ENCODE measurements at regions not wholly inside any gene's neighbourhood (a gene's known extent, or its start where the extent isn't known, plus 50 kb on each side); places are given as distances from the start of the nearest gene placed in this dataset.
"Not testable (repeated sequence)": the region's sequence is repeated elsewhere in the genome, so short reads cannot be mapped to it uniquely, and the experiment has no call there.

DNA sequence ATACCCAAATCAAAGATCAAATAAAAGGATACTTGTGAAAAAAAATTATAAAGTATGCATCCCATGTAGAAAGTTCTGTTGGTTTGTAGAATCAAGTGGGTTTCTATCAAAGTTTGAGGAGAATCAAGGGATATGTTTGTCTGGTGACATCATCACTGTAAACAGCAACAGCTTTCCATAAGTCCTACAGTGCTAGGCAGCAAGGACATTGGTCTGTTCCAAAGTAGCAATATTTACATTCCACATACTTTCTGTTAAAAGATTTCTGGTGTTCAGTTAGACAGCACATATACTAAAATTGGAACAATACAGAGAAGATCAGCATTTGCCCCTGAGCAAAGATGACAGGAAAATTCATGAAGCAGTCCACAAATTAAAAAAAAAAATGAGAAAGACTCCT is 683.9 kb downstream of the XPNPEP1 start:
- no peak overlapping the region for H3K4me3 ChIP-seq (ENCODE audit: low read depth, low read length, poor library complexity, severe bottlenecking)
- no peak overlapping the region for H3K27ac ChIP-seq (ENCODE audit: low read depth, low read length, poor library complexity, severe bottlenecking)
- no peaks in the 10 kb centered on the region for H3K79me2 ChIP-seq (ENCODE audit: insufficient read depth, low read depth, low read length)
- no peak for DNase-seq (ENCODE audit: low spot score)
- no peaks in the 10 kb centered on the region for H3K9me2 ChIP-seq (ENCODE audit: insufficient read depth, low read length)
- H3K4me1 ChIP-seq (ENCODE audit: insufficient read depth, low read length, poor library complexity, severe bottlenecking), result no peaks in the 10 kb centered on the region
- H3K9me3 ChIP-seq (ENCODE audit: low read length), result no peaks in the 10 kb centered on the region
- H3K4me2 ChIP-seq (ENCODE audit: low read length), result no peak overlapping the region
- ChIA-PET POLR2A (interaction anchor here (0.7 kb wide), 1 partner anchor 59 kb away, joined by 3 read pairs; no protein-coding TSS in a partner anchor), CTCF (ENCODE audit: unreplicated experiment) (no interaction called here)
- no peaks in the 10 kb centered on the region for H3K36me3 ChIP-seq (ENCODE audit: insufficient read depth, low read length)
- intact Hi-C loops (cut with micrococcal nuclease; ENCODE audit: unreplicated experiment), result no loop called here
- H4K20me1 ChIP-seq (ENCODE audit: insufficient read depth, low read length), result no peaks in the 10 kb centered on the region
- no peak overlapping the region for H2AFZ ChIP-seq (ENCODE audit: low read length)
- no TSS peak for BruUV-seq (replicated peaks)
- TF ChIP-seq EZH2phosphoT487 (IDR thresholded peaks at IDR 0.05; ENCODE audit: borderline replicate concordance, low read depth, low read length), result no peak
- TF ChIP-seq, protein P1, sequence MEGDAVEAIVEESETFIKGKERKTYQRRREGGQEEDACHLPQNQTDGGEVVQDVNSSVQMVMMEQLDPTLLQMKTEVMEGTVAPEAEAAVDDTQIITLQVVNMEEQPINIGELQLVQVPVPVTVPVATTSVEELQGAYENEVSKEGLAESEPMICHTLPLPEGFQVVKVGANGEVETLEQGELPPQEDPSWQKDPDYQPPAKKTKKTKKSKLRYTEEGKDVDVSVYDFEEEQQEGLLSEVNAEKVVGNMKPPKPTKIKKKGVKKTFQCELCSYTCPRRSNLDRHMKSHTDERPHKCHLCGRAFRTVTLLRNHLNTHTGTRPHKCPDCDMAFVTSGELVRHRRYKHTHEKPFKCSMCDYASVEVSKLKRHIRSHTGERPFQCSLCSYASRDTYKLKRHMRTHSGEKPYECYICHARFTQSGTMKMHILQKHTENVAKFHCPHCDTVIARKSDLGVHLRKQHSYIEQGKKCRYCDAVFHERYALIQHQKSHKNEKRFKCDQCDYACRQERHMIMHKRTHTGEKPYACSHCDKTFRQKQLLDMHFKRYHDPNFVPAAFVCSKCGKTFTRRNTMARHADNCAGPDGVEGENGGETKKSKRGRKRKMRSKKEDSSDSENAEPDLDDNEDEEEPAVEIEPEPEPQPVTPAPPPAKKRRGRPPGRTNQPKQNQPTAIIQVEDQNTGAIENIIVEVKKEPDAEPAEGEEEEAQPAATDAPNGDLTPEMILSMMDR (conservative IDR thresholded peaks at IDR 0.05; ENCODE audit: low read length), result no peak

- no TSS peak for BruUV-seq (replicated peaks)
- Histone ChIP-seq H3K4me1 (ENCODE audit: insufficient read depth, low read length, poor library complexity, severe bottlenecking) (no peaks in the 10 kb centered on the region), H2AFZ (ENCODE audit: low read length) (no peak overlapping the region), H3K4me3 (ENCODE audit: low read depth, low read length, poor library complexity, severe bottlenecking) (no peak overlapping the region), H4K20me1 (ENCODE audit: insufficient read depth, low read length) (no peaks in the 10 kb centered on the region), H3K79me2 (ENCODE audit: insufficient read depth, low read depth, low read length) (no peaks in the 10 kb centered on the region), H3K9me3 (ENCODE audit: low read length) (no peaks in the 10 kb centered on the region), H3K36me3 (ENCODE audit: insufficient read depth, low read length) (no peaks in the 10 kb centered on the region), H3K27ac (ENCODE audit: low read depth, low read length, poor library complexity, severe bottlenecking) (no peak overlapping the region), H3K9me2 (ENCODE audit: insufficient read depth, low read length) (no peaks in the 10 kb centered on the region), H3K4me2 (ENCODE audit: low read length) (no peak overlapping the region)
- intact Hi-C loops (cut with micrococcal nuclease; ENCODE audit: unreplicated experiment), result no loop called here
- POLR2A ChIA-PET, result no interaction called here
- CTCF ChIA-PET (ENCODE audit: unreplicated experiment), result no interaction called here
- no peak for TF ChIP-seq EZH2phosphoT487 (IDR thresholded peaks at IDR 0.05; ENCODE audit: borderline replicate concordance, low read depth, low read length)
- TF ChIP-seq, protein P1 (conservative IDR thresholded peaks at IDR 0.05; ENCODE audit: low read length), result no peak
- DNase-seq (ENCODE audit: low spot score), result no peak
Measured at GRCh38 chr10:109237682-109238081, 685.6 kb downstream of the XPNPEP1 start.

DNA sequence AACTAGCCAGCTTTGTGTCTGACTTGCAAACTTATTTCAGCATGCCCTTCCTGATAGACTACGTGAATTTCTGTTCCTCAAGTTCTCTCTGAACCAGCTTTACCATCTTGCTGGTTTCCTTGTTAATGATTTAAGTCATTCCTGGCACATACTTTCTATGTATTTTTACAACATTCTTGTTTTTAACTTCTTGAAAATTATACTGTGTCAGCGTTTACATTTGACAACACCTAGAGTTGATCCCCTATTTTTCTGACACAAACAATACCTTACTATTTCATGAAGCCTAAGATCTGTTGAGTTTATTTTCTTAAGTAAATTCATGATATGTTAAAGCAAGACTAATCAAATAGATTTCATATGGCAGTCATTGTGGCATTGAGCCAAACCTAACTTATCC is 686.3 kb downstream of the XPNPEP1 start:
- Histone ChIP-seq H3K9me2 (ENCODE audit: insufficient read depth, low read length) (no peaks in the 10 kb centered on the region), H3K4me3 (ENCODE audit: low read depth, low read length, poor library complexity, severe bottlenecking) (no peak overlapping the region), H3K36me3 (ENCODE audit: insufficient read depth, low read length) (no peaks in the 10 kb centered on the region), H4K20me1 (ENCODE audit: insufficient read depth, low read length) (no peaks in the 10 kb centered on the region), H3K4me1 (ENCODE audit: insufficient read depth, low read length, poor library complexity, severe bottlenecking) (no peaks in the 10 kb centered on the region), H3K4me2 (ENCODE audit: low read length) (no peak overlapping the region), H3K9me3 (ENCODE audit: low read length) (no peaks in the 10 kb centered on the region), H3K27ac (ENCODE audit: low read depth, low read length, poor library complexity, severe bottlenecking) (no peak overlapping the region), H3K79me2 (ENCODE audit: insufficient read depth, low read depth, low read length) (no peaks in the 10 kb centered on the region), H2AFZ (ENCODE audit: low read length) (no peak overlapping the region)
- TF ChIP-seq, protein P1 (conservative IDR thresholded peaks at IDR 0.05; ENCODE audit: low read length), result no peak
- no peak for TF ChIP-seq EZH2phosphoT487 (IDR thresholded peaks at IDR 0.05; ENCODE audit: borderline replicate concordance, low read depth, low read length)
- ChIA-PET POLR2A (no interaction called here), CTCF (ENCODE audit: unreplicated experiment) (no interaction called here)
- intact Hi-C loops (cut with micrococcal nuclease; ENCODE audit: unreplicated experiment), result no loop called here
- DNase-seq (ENCODE audit: low spot score), result no peak
- BruUV-seq (replicated peaks), result no TSS peak

- H3K36me3 ChIP-seq (ENCODE audit: insufficient read depth, low read length); CTCF ChIA-PET (ENCODE audit: unreplicated experiment); H2AFZ ChIP-seq (ENCODE audit: low read length); DNase-seq (ENCODE audit: low spot score); BruUV-seq (replicated peaks); intact Hi-C loops (cut with micrococcal nuclease; ENCODE audit: unreplicated experiment); H3K4me3 ChIP-seq (ENCODE audit: low read depth, low read length, poor library complexity, severe bottlenecking); H3K4me2 ChIP-seq (ENCODE audit: low read length); H3K79me2 ChIP-seq (ENCODE audit: insufficient read depth, low read depth, low read length); H3K27ac ChIP-seq (ENCODE audit: low read depth, low read length, poor library complexity, severe bottlenecking); H3K9me2 ChIP-seq (ENCODE audit: insufficient read depth, low read length); H3K4me1 ChIP-seq (ENCODE audit: insufficient read depth, low read length, poor library complexity, severe bottlenecking); H4K20me1 ChIP-seq (ENCODE audit: insufficient read depth, low read length); H3K9me3 ChIP-seq (ENCODE audit: low read length): not testable (repeated sequence)
- POLR2A ChIA-PET, result interaction anchor here (0.7 kb wide), 1 partner anchor 122 kb away, joined by 3 read pairs; no protein-coding TSS in a partner anchor
Measured at GRCh38 chr10:109223533-109223932, 699.8 kb downstream of the XPNPEP1 start.

Measured in OCI-LY7 (cell line).